SK-N-SH (cell line): ENCODE measurements at regions not wholly inside any gene's neighbourhood (a gene's known extent, or its start where the extent isn't known, plus 50 kb on each side); places are given as distances from the start of the nearest gene placed in this dataset.

ENCODE experiments used
- CTCF ChIP-seq: fragments of 200-600 bp; sonication (generic); IDR thresholded peaks from 2 replicates; pipeline ENCODE4 v1.6.1; 2017; ENCODE audit warnings: antibody characterized with exemption, mild to moderate bottlenecking, moderate library complexity
- MXI1 ChIP-seq: IDR thresholded peaks from 2 replicates; pipeline ENCODE4 v1.6.1; 2012; ENCODE audit warnings: mild to moderate bottlenecking, low read depth, low read length, improper control_type of control experiment
- PBX3 ChIP-seq: IDR thresholded peaks from 2 replicates; pipeline ENCODE4; 2012
- RFX5 ChIP-seq: IDR thresholded peaks from 2 replicates; pipeline ENCODE4 v1.6.1; 2012; ENCODE audit warnings: mild to moderate bottlenecking, improper control_type of control experiment, low read length
- SIN3A ChIP-seq: IDR thresholded peaks from 2 replicates; pipeline ENCODE4 v1.6.1; 2012; ENCODE audit warnings: low read depth, mild to moderate bottlenecking, low read length, moderate library complexity, borderline replicate concordance
- SMC3 ChIP-seq: IDR thresholded peaks from 2 replicates; pipeline ENCODE4 v1.6.1; 2012; ENCODE audit warnings: low read depth, low read length, improper control_type of control experiment
- YY1 ChIP-seq: IDR thresholded peaks from 2 replicates; pipeline ENCODE4 v1.4.0; 2012; ENCODE audit warnings: low read depth, mild to moderate bottlenecking

- TF ChIP-seq CTCF (no peak), RFX5 (no peak), SIN3A (no peak), MXI1 (no peak), YY1 (no peak), PBX3 (no peak), SMC3 (no peak)
Measured at GRCh38 chr4:59314637-59315036, 1885.5 kb upstream of the ADGRL3 start.
